ENCODE measurements at regions not wholly inside any gene's neighbourhood (a gene's known extent, or its start where the extent isn't known, plus 50 kb on each side); places are given as distances from the start of the nearest gene placed in this dataset.

DNA sequence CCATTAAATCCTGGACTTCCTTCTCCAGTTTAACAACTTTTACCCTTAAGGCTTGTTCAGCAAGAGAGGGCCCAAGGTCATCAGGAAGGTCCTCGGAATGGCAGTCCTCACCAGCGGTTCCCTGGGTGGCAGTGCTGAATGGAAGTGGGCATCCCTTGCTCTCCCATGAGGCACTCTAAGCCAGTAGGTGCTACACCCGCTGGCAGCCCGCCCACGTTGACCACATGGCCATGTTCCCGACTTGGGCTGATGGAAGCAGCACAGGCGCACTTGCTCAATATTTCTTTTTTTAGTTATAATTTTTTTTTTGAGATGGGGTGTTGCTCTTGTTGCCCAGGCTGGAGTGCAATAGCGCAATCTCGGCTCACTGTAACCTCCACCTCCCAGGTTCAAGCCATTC is 277.9 kb downstream of the ZC4H2 start:
- TF ChIP-seq CTCF (IDR thresholded peaks at IDR 0.05; ENCODE audit: low read depth, low read length) (no peak), MYC (IDR thresholded peaks at IDR 0.05; ENCODE audit: low read depth, low read length) (no peak)

All from NB4 (cell line).